Activated T-cell treated with anti-CD3 and anti-CD28 coated beads, Interleukin-2, amount 50 U/mL, for 72 hours (primary cell): ENCODE measurements at regions not wholly inside any gene's neighbourhood (a gene's known extent, or its start where the extent isn't known, plus 50 kb on each side); places are given as distances from the start of the nearest gene placed in this dataset.
"Not testable (repeated sequence)": the region's sequence is repeated elsewhere in the genome, so short reads cannot be mapped to it uniquely, and the experiment has no call there.

Experiments used
- ATAC-seq, 2 donors: fragments of 150-1000 bp; cut with Tn5 transposase; replicated peaks in 1 of 2; 2 replicates each; pipeline ENCODE4 v1.10.0; 2021; ENCODE audit warnings: moderate library complexity in 2 of 2, mild to moderate bottlenecking in 1 of 2
- DNase-seq, 2 donors: peaks; one replicate each; pipeline ENCODE4 v3.0.0; 2021 to 2022; ENCODE audit warnings: mixed read lengths in 1 of 2
- H3K27ac Mint-ChIP-seq: one replicate; pipeline ENCODE4 v1.8.0; 2022; ENCODE audit warnings: mild to moderate bottlenecking, moderate library complexity, mixed read lengths
- H3K27me3 Mint-ChIP-seq: one replicate; pipeline ENCODE4 v1.8.0; 2022; ENCODE audit warnings: low read depth, mixed read lengths
- H3K36me3 Mint-ChIP-seq, 2 donors: one replicate each; pipeline ENCODE4 v1.8.0; 2022; ENCODE audit warnings: mixed read lengths in 2 of 2, mild to moderate bottlenecking in 1 of 2; ENCODE audit not compliant: insufficient read depth in 2 of 2
- H3K4me1 Mint-ChIP-seq: one replicate; pipeline ENCODE4 v1.8.0; 2022; ENCODE audit warnings: low read depth, mixed read lengths
- H3K4me3 Mint-ChIP-seq, 2 donors: one replicate each; pipeline ENCODE4 v1.8.0; 2022; ENCODE audit warnings: mild to moderate bottlenecking in 2 of 2, mixed read lengths in 2 of 2, moderate library complexity in 2 of 2
- H3K9me3 Mint-ChIP-seq, 2 donors: one replicate each; pipeline ENCODE4 v1.8.0; 2022; ENCODE audit warnings: mixed read lengths in 2 of 2

GRCh38 chr10:30219971-30220751 lies 128.9 kb downstream of the MTPAP start:
- H3K27ac Mint-ChIP-seq = no peak overlapping the region
- peaks cover 38% of the 10 kb centered on the region for H3K27me3 Mint-ChIP-seq
- H3K4me1 Mint-ChIP-seq = peaks cover 13% of the 10 kb centered on the region
- DNase-seq = no peak
- peak overlapping the region; percentile 40 to 57 for H3K4me3 Mint-ChIP-seq
- no peaks in the 10 kb centered on the region for H3K36me3 Mint-ChIP-seq
- no peaks in the 10 kb centered on the region for H3K9me3 Mint-ChIP-seq
- ATAC-seq = no peak

GRCh38 chr10:30216821-30217220 lies 132.3 kb downstream of the MTPAP start:
- peaks cover 13% of the 10 kb centered on the region for H3K4me1 Mint-ChIP-seq

GRCh38 chr10:30215623-30216022 lies 133.5 kb downstream of the MTPAP start:
- Mint-ChIP-seq H3K4me1 (peaks cover 13% of the 10 kb centered on the region), H3K36me3 (no peaks in the 10 kb centered on the region), H3K4me3 (no peak overlapping the region), H3K27ac (no peak overlapping the region), H3K9me3 (no peaks in the 10 kb centered on the region), H3K27me3 (peaks cover 29% of the 10 kb centered on the region)
- DNase-seq = no peak
- no peak for ATAC-seq

More at GRCh38 chr10:30216821-30217220, 132.3 kb downstream of the MTPAP start:
- Mint-ChIP-seq H3K36me3 (no peaks in the 10 kb centered on the region), H3K27ac (no peak overlapping the region), H3K27me3 (peaks cover 37% of the 10 kb centered on the region), H3K9me3 (no peaks in the 10 kb centered on the region), H3K4me3 (no peak overlapping the region)
- ATAC-seq = no peak
- DNase-seq = no peak

GRCh38 chr10:30215141-30215540 lies 133.9 kb downstream of the MTPAP start:
- H3K4me3 Mint-ChIP-seq = no peak overlapping the region
- no peak overlapping the region for H3K27ac Mint-ChIP-seq
- no peaks in the 10 kb centered on the region for H3K9me3 Mint-ChIP-seq
- no peak for DNase-seq
- H3K27me3 Mint-ChIP-seq = peaks cover 24% of the 10 kb centered on the region
- no peak for ATAC-seq
- no peaks in the 10 kb centered on the region for H3K36me3 Mint-ChIP-seq
- peaks cover 8% of the 10 kb centered on the region for H3K4me1 Mint-ChIP-seq

- ATAC-seq = no peak
- H3K27me3 Mint-ChIP-seq = peaks cover 6% of the 10 kb centered on the region
- H3K27ac Mint-ChIP-seq = no peak overlapping the region
- no peak overlapping the region for H3K4me3 Mint-ChIP-seq
- H3K36me3 Mint-ChIP-seq = no peaks in the 10 kb centered on the region
- H3K9me3 Mint-ChIP-seq = peaks cover 0 to 3% of the 10 kb centered on the region in 2 donors
- DNase-seq = no peak
- H3K4me1 Mint-ChIP-seq = no peaks in the 10 kb centered on the region
Observed at GRCh38 chr10:30210296-30210695, 138.8 kb downstream of the MTPAP start.

GRCh38 chr10:30208330-30208729 lies 140.7 kb downstream of the MTPAP start:
- Mint-ChIP-seq H3K27me3 (peaks cover 6% of the 10 kb centered on the region), H3K27ac (no peak overlapping the region)
- no peak for ATAC-seq

GRCh38 chr10:30207485-30208052 lies 141.5 kb downstream of the MTPAP start:
- H3K27me3 Mint-ChIP-seq = peaks cover 6% of the 10 kb centered on the region
- DNase-seq (no peak), ATAC-seq (no peak)
- peaks cover 2 to 5% of the 10 kb centered on the region in 2 donors for H3K36me3 Mint-ChIP-seq
- H3K4me3 Mint-ChIP-seq = no peak overlapping the region
- H3K9me3 Mint-ChIP-seq = peaks cover 2 to 3% of the 10 kb centered on the region in 2 donors
- no peaks in the 10 kb centered on the region for H3K4me1 Mint-ChIP-seq
- no peak overlapping the region for H3K27ac Mint-ChIP-seq

More at GRCh38 chr10:30208330-30208729, 140.7 kb downstream of the MTPAP start:
- no peak overlapping the region for H3K4me3 Mint-ChIP-seq
- peaks cover 2 to 3% of the 10 kb centered on the region in 2 donors for H3K9me3 Mint-ChIP-seq
- no peaks in the 10 kb centered on the region for H3K4me1 Mint-ChIP-seq
- peaks cover 2 to 5% of the 10 kb centered on the region in 2 donors for H3K36me3 Mint-ChIP-seq
- DNase-seq = no peak

- no peak for ATAC-seq
- no peak for DNase-seq
- Mint-ChIP-seq H3K27ac (no peak overlapping the region), H3K9me3 (peaks cover 0 to 2% of the 10 kb centered on the region in 2 donors), H3K4me3 (no peak overlapping the region), H3K36me3 (peaks cover 2 to 5% of the 10 kb centered on the region in 2 donors), H3K27me3 (peaks cover 26% of the 10 kb centered on the region), H3K4me1 (no peaks in the 10 kb centered on the region)
Observed at GRCh38 chr10:30200017-30200415, 140.6 kb upstream of the JCAD start.

- peaks cover 28% of the 10 kb centered on the region for H3K27me3 Mint-ChIP-seq
- peaks cover 2 to 5% of the 10 kb centered on the region in 2 donors for H3K36me3 Mint-ChIP-seq
- ATAC-seq (no peak), DNase-seq (no peak)
- H3K9me3 Mint-ChIP-seq = peaks cover 1 to 2% of the 10 kb centered on the region in 2 donors
- H3K4me1 Mint-ChIP-seq = no peaks in the 10 kb centered on the region
- H3K27ac Mint-ChIP-seq = no peak overlapping the region
- no peak overlapping the region for H3K4me3 Mint-ChIP-seq
Observed at GRCh38 chr10:30199376-30200016, 140.1 kb upstream of the JCAD start.

GRCh38 chr10:30197186-30197585 lies 137.8 kb upstream of the JCAD start:
- H3K36me3 Mint-ChIP-seq = no peaks in the 10 kb centered on the region
- peaks cover 0 to 4% of the 10 kb centered on the region in 2 donors for H3K9me3 Mint-ChIP-seq
- DNase-seq (no peak), ATAC-seq (no peak)
- no peak overlapping the region for H3K27ac Mint-ChIP-seq
- H3K27me3 Mint-ChIP-seq = peaks cover 33% of the 10 kb centered on the region
- H3K4me3 Mint-ChIP-seq = no peak overlapping the region
- no peaks in the 10 kb centered on the region for H3K4me1 Mint-ChIP-seq

GRCh38 chr10:30196559-30196958 lies 137.2 kb upstream of the JCAD start:
- not testable (repeated sequence) for H3K36me3 Mint-ChIP-seq, H3K4me1 Mint-ChIP-seq

GRCh38 chr10:30192846-30193608 lies 133.6 kb upstream of the JCAD start:
- H3K27ac Mint-ChIP-seq = no peak overlapping the region
- H3K4me3 Mint-ChIP-seq = no peak overlapping the region
- no peak for DNase-seq
- no peak for ATAC-seq
- H3K27me3 Mint-ChIP-seq = peaks cover 9% of the 10 kb centered on the region
- H3K36me3 Mint-ChIP-seq = no peaks in the 10 kb centered on the region
- peaks cover 0 to 4% of the 10 kb centered on the region in 2 donors for H3K9me3 Mint-ChIP-seq
- H3K4me1 Mint-ChIP-seq = no peaks in the 10 kb centered on the region

More at GRCh38 chr10:30196559-30196958, 137.2 kb upstream of the JCAD start:
- peaks cover 32% of the 10 kb centered on the region for H3K27me3 Mint-ChIP-seq
- not testable (repeated sequence) for DNase-seq, H3K9me3 Mint-ChIP-seq, H3K27ac Mint-ChIP-seq, H3K4me3 Mint-ChIP-seq, ATAC-seq
